ENCODE measurements at regions not wholly inside any gene's neighbourhood (a gene's known extent, or its start where the extent isn't known, plus 50 kb on each side); places are given as distances from the start of the nearest gene placed in this dataset.

DNA sequence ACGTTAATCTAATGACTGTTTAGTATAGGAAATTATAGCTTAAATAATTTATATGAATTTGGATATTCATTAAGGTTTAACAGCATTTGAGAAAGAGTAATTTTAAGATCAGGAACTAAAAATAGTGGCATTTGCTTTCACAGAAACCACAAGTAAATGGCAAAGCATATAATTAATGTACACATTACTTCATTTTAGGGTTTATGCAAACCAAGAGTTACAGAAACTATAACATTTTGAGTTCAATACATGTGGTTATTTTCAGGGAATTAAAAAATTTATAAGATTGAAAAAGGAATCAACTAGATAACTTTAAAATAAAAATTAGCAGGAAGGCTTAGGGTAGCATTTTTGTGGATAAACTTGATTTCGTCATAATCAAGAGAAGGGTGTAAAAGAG is 151.7 kb upstream of the MIR17HG start:
- Histone ChIP-seq H3K4me3 (no peak overlapping the region), H3K36me3 (ENCODE audit: low read depth) (no peaks in the 10 kb centered on the region), H3K4me1 (ENCODE audit: low read depth) (no peaks in the 10 kb centered on the region), H3K9me3 (no peaks in the 10 kb centered on the region)
- no peak for ATAC-seq
- no peak for DNase-seq
- intact Hi-C loops (cut with DNase I, micrococcal nuclease) = no loop called here
- TF ChIP-seq, protein P1, sequence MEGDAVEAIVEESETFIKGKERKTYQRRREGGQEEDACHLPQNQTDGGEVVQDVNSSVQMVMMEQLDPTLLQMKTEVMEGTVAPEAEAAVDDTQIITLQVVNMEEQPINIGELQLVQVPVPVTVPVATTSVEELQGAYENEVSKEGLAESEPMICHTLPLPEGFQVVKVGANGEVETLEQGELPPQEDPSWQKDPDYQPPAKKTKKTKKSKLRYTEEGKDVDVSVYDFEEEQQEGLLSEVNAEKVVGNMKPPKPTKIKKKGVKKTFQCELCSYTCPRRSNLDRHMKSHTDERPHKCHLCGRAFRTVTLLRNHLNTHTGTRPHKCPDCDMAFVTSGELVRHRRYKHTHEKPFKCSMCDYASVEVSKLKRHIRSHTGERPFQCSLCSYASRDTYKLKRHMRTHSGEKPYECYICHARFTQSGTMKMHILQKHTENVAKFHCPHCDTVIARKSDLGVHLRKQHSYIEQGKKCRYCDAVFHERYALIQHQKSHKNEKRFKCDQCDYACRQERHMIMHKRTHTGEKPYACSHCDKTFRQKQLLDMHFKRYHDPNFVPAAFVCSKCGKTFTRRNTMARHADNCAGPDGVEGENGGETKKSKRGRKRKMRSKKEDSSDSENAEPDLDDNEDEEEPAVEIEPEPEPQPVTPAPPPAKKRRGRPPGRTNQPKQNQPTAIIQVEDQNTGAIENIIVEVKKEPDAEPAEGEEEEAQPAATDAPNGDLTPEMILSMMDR (IDR thresholded peaks at IDR 0.05) = no peak

DNA sequence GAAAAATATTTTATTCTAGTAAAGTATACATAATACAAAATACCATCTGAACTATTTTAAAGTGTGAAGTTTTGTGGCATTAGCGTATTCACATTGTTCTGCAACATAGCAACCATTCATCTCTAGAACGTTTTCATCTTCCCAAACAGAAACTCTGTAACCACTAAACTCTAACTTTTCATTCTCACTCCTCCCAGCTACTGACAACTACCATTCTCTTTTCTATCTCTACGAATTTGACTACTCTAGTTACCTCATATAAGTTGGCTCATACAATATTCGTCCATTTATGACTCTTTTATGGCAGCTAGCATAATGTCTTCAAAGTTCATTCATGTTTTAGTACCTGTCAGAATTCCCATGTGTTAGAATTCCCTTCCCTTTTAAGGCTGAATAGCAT is 150.5 kb upstream of the MIR17HG start:
- Histone ChIP-seq H3K4me3 (no peak overlapping the region), H3K36me3 (ENCODE audit: low read depth) (no peaks in the 10 kb centered on the region), H3K4me1 (ENCODE audit: low read depth) (no peaks in the 10 kb centered on the region), H3K9me3 (no peaks in the 10 kb centered on the region)
- ATAC-seq (no peak), DNase-seq (no peak)
- TF ChIP-seq, protein P1 (IDR thresholded peaks at IDR 0.05) = no peak
- intact Hi-C loops (cut with DNase I, micrococcal nuclease) = no loop called here

DNA sequence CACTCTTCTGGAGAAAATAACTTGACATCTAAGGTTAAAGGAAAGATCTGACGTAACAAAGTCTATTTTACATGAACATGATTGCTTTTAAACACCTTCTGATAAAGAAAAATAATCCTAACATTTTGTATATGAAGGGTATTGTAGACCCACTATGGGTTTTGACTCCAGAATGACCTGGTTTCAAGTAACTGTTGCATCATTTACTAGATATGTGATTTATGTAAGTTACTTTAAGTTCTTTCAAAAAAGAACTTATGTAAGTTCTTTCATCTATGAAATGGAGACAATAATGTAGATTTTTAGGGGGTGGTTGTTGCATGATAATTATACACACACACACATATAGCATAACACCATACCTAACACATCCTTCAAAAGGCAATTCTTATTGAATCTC is 147.6 kb upstream of the MIR17HG start:
- TF ChIP-seq, protein P1 (IDR thresholded peaks at IDR 0.05) = no peak
- no peak for ATAC-seq
- intact Hi-C loops (cut with DNase I, micrococcal nuclease) = no loop called here
- Histone ChIP-seq H3K4me3 (no peak overlapping the region), H3K9me3 (no peaks in the 10 kb centered on the region), H3K36me3 (ENCODE audit: low read depth) (no peaks in the 10 kb centered on the region), H3K4me1 (ENCODE audit: low read depth) (no peaks in the 10 kb centered on the region)
- DNase-seq = no peak

DNA sequence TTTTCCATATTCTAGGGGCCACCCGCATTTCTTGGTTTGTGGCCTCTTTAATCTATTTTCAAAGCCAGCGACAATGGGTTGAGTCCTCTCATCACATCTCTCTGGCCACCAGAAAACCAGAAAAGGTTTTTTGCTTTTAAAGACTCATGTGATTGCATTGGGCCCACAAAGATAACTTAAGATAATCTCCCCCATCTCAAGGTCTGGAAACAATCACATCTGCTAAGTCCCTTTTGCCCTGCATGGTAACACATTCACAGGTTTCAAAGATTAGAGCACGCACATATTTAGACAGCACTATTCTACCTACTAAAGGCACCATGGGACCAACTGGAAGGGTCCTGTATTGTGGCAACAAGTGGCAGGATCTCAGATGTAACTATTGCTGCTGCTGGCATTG is 147.0 kb upstream of the MIR17HG start:
- TF ChIP-seq, protein P1 (IDR thresholded peaks at IDR 0.05) = no peak
- no peak for ATAC-seq
- Histone ChIP-seq H3K9me3 (no peaks in the 10 kb centered on the region), H3K4me3 (no peak overlapping the region), H3K4me1 (ENCODE audit: low read depth) (no peaks in the 10 kb centered on the region), H3K36me3 (ENCODE audit: low read depth) (no peaks in the 10 kb centered on the region)
- DNase-seq = no peak
- intact Hi-C loops (cut with DNase I, micrococcal nuclease) = no loop called here

DNA sequence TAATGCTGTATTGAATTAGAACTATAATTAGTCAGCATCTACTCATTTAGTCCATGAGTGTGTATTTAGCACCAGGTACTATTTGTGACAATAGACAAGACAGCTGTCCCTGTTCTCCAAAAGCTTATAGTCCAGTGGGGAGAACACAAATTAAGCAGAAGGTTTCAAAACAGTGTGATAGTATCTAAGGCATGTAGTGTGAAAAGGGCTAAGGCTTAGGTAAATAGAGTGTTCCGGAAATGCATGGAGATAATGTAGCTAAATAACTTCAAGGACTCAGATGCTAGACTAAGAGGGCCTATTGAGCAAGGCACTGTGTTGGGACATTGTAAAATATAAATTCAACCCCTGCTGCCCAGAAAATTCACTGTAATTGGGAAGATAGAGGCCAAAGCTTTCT is 144.1 kb upstream of the MIR17HG start:
- no peaks in the 10 kb centered on the region for H3K9me3 ChIP-seq
- no peak for ATAC-seq
- intact Hi-C loops (cut with DNase I, micrococcal nuclease) = no loop called here
- no peak overlapping the region for H3K4me3 ChIP-seq
- no peaks in the 10 kb centered on the region for H3K36me3 ChIP-seq (ENCODE audit: low read depth)
- no peaks in the 10 kb centered on the region for H3K4me1 ChIP-seq (ENCODE audit: low read depth)
- TF ChIP-seq, protein P1 (IDR thresholded peaks at IDR 0.05) = no peak
- no peak for DNase-seq

DNA sequence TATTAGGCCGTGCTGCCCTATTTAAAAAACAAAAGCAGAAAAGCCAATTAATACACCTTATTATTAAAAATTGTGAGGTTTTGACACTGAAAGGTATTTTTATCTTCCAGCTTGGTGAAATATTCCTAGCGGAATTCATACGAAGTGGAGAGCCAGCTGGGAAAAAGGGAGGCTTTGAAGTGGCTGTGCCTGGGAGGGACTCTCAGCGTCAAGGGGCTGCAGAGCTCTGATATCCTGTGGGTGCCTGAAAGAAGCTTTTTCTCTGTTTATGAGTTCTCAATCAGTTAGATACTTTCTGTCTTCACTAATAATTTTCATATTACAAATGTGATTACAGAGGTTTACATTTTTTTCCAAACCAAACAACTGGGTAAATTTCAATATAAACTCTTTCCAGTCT is 140.2 kb upstream of the MIR17HG start:
- DNase-seq (no peak), ATAC-seq (no peak)
- TF ChIP-seq, protein P1 (IDR thresholded peaks at IDR 0.05) = no peak
- no peaks in the 10 kb centered on the region for H3K36me3 ChIP-seq (ENCODE audit: low read depth)
- intact Hi-C loops (cut with DNase I, micrococcal nuclease) = no loop called here
- H3K4me3 ChIP-seq = no peak overlapping the region
- H3K9me3 ChIP-seq = no peaks in the 10 kb centered on the region
- H3K4me1 ChIP-seq (ENCODE audit: low read depth) = no peaks in the 10 kb centered on the region
